ENCODE measurements at regions not wholly inside any gene's neighbourhood (a gene's known extent, or its start where the extent isn't known, plus 50 kb on each side); places are given as distances from the start of the nearest gene placed in this dataset.

DNA sequence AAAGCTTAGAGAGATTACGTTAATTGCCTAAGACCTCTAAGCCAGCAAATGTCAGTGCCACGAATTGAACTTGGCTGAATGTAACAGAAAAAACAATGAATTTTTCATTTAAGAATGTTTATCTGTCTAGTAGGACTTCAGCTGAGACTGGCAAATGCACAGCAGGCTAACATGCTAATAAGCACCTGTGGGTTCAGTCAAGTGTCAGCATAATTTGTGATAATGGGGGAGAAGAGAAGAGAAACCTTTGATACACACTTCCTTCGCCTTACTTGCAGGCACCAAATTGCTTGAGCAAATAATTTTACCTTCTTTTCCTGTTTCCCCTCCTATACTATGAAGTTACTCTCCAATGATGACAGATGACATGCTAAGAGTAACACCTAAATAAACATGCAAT lies 1136.5 kb upstream of the SORCS1 start:
- TF ChIP-seq PHF8 (conservative IDR thresholded peaks at IDR 0.05; ENCODE audit: low read depth, low read length) = no peak
- TF ChIP-seq SIN3A (conservative IDR thresholded peaks at IDR 0.05 in 1 of 2, IDR thresholded peaks at IDR 0.05 in 1 of 2; ENCODE audit: low read depth in 1 of 2, low read length in 2 of 2) = no peak
- TF ChIP-seq, protein P1, sequence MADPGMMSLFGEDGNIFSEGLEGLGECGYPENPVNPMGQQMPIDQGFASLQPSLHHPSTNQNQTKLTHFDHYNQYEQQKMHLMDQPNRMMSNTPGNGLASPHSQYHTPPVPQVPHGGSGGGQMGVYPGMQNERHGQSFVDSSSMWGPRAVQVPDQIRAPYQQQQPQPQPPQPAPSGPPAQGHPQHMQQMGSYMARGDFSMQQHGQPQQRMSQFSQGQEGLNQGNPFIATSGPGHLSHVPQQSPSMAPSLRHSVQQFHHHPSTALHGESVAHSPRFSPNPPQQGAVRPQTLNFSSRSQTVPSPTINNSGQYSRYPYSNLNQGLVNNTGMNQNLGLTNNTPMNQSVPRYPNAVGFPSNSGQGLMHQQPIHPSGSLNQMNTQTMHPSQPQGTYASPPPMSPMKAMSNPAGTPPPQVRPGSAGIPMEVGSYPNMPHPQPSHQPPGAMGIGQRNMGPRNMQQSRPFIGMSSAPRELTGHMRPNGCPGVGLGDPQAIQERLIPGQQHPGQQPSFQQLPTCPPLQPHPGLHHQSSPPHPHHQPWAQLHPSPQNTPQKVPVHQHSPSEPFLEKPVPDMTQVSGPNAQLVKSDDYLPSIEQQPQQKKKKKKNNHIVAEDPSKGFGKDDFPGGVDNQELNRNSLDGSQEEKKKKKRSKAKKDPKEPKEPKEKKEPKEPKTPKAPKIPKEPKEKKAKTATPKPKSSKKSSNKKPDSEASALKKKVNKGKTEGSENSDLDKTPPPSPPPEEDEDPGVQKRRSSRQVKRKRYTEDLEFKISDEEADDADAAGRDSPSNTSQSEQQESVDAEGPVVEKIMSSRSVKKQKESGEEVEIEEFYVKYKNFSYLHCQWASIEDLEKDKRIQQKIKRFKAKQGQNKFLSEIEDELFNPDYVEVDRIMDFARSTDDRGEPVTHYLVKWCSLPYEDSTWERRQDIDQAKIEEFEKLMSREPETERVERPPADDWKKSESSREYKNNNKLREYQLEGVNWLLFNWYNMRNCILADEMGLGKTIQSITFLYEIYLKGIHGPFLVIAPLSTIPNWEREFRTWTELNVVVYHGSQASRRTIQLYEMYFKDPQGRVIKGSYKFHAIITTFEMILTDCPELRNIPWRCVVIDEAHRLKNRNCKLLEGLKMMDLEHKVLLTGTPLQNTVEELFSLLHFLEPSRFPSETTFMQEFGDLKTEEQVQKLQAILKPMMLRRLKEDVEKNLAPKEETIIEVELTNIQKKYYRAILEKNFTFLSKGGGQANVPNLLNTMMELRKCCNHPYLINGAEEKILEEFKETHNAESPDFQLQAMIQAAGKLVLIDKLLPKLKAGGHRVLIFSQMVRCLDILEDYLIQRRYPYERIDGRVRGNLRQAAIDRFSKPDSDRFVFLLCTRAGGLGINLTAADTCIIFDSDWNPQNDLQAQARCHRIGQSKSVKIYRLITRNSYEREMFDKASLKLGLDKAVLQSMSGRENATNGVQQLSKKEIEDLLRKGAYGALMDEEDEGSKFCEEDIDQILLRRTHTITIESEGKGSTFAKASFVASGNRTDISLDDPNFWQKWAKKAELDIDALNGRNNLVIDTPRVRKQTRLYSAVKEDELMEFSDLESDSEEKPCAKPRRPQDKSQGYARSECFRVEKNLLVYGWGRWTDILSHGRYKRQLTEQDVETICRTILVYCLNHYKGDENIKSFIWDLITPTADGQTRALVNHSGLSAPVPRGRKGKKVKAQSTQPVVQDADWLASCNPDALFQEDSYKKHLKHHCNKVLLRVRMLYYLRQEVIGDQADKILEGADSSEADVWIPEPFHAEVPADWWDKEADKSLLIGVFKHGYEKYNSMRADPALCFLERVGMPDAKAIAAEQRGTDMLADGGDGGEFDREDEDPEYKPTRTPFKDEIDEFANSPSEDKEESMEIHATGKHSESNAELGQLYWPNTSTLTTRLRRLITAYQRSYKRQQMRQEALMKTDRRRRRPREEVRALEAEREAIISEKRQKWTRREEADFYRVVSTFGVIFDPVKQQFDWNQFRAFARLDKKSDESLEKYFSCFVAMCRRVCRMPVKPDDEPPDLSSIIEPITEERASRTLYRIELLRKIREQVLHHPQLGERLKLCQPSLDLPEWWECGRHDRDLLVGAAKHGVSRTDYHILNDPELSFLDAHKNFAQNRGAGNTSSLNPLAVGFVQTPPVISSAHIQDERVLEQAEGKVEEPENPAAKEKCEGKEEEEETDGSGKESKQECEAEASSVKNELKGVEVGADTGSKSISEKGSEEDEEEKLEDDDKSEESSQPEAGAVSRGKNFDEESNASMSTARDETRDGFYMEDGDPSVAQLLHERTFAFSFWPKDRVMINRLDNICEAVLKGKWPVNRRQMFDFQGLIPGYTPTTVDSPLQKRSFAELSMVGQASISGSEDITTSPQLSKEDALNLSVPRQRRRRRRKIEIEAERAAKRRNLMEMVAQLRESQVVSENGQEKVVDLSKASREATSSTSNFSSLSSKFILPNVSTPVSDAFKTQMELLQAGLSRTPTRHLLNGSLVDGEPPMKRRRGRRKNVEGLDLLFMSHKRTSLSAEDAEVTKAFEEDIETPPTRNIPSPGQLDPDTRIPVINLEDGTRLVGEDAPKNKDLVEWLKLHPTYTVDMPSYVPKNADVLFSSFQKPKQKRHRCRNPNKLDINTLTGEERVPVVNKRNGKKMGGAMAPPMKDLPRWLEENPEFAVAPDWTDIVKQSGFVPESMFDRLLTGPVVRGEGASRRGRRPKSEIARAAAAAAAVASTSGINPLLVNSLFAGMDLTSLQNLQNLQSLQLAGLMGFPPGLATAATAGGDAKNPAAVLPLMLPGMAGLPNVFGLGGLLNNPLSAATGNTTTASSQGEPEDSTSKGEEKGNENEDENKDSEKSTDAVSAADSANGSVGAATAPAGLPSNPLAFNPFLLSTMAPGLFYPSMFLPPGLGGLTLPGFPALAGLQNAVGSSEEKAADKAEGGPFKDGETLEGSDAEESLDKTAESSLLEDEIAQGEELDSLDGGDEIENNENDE (IDR thresholded peaks at IDR 0.05; ENCODE audit: insufficient replicate concordance, low read length) = no peak
- TF ChIP-seq POLR2AphosphoS5 (IDR thresholded peaks at IDR 0.05; ENCODE audit: low read depth, low read length) = no peak
- no peak for TF ChIP-seq TCF12 (IDR thresholded peaks at IDR 0.05; ENCODE audit: low read depth, low read length)
- TF ChIP-seq, protein P2, sequence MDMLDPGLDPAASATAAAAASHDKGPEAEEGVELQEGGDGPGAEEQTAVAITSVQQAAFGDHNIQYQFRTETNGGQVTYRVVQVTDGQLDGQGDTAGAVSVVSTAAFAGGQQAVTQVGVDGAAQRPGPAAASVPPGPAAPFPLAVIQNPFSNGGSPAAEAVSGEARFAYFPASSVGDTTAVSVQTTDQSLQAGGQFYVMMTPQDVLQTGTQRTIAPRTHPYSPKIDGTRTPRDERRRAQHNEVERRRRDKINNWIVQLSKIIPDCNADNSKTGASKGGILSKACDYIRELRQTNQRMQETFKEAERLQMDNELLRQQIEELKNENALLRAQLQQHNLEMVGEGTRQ (IDR thresholded peaks at IDR 0.05; ENCODE audit: low read length) = no peak
- no peak for TF ChIP-seq RFX5 (IDR thresholded peaks at IDR 0.05; ENCODE audit: borderline replicate concordance, low read depth, low read length)
- TF ChIP-seq SP1 (IDR thresholded peaks at IDR 0.05; ENCODE audit: low read depth, low read length) = no peak
- no peak for TF ChIP-seq GTF2F1 (IDR thresholded peaks at IDR 0.05; ENCODE audit: borderline replicate concordance, low read depth, low read length)
- TF ChIP-seq, protein P3, sequence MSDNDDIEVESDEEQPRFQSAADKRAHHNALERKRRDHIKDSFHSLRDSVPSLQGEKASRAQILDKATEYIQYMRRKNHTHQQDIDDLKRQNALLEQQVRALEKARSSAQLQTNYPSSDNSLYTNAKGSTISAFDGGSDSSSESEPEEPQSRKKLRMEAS (IDR thresholded peaks at IDR 0.05) = no peak
- TF ChIP-seq JUND (IDR thresholded peaks at IDR 0.05; ENCODE audit: low read length) = no peak
- no peak for TF ChIP-seq RXRA (IDR thresholded peaks at IDR 0.05; ENCODE audit: insufficient read depth, low read depth, low read length)
